ENCODE measurements at regions not wholly inside any gene's neighbourhood (a gene's known extent, or its start where the extent isn't known, plus 50 kb on each side); places are given as distances from the start of the nearest gene placed in this dataset.

GRCh38 chr1:234920136-234920842 lies 208.3 kb downstream of the TOMM20 start:
- Histone ChIP-seq H3K4me1 (ENCODE audit: control insufficient read depth, insufficient read depth, low read length) (peaks cover 33% of the 10 kb centered on the region), H3K36me3 (ENCODE audit: control insufficient read depth, insufficient read depth, low read length) (no peaks in the 10 kb centered on the region), H3K9me3 (ENCODE audit: control insufficient read depth, insufficient read depth, low read depth, low read length) (peaks cover 6% of the 10 kb centered on the region; the same call in 1 of the 2 replicates), H3K27me3 (ENCODE audit: control insufficient read depth, insufficient read depth, low read length) (no peaks in the 10 kb centered on the region), H3K4me3 (ENCODE audit: low read depth in 2 of 2, low read length in 2 of 2) (no peak overlapping the region), H3K27ac (ENCODE audit: low read length) (peak overlapping the region; percentile 81)
- ChIA-PET POLR2A (interaction anchor here (0.5 kb wide), 1 partner anchor 335 kb away, joined by 9 read pairs; no protein-coding TSS in a partner anchor), CTCF (interaction anchor here (0.6 kb wide), 1 partner anchor 148 kb away, joined by 4 read pairs; no protein-coding TSS in a partner anchor)
- intact Hi-C loops (cut with micrococcal nuclease; ENCODE audit: unreplicated experiment) (no loop called here), in situ Hi-C loops (cut with HindIII; ENCODE audit: low pct_unique_long_range_greater_than_20kb, low sequenced_read_pairs) (no loop called here)
- ATAC-seq (no peak), DNase-seq (ENCODE audit: low read depth, low spot score) (no peak)
- TF ChIP-seq SIN3A (IDR thresholded peaks at IDR 0.05; ENCODE audit: borderline replicate concordance, insufficient read depth, low read depth, low read length) (no peak), REST (IDR thresholded peaks at IDR 0.05; ENCODE audit: insufficient read depth in 1 of 2, low read depth in 2 of 2, low read length in 1 of 2) (no peak), CTCF (IDR thresholded peaks at IDR 0.05) (no peak), POLR2AphosphoS5 (IDR thresholded peaks at IDR 0.05; ENCODE audit: low read depth, low read length) (no peak), TCF7L2 (IDR thresholded peaks at IDR 0.05; ENCODE audit: low read depth, low read length) (no peak)
- BruUV-seq (replicated peaks), result no TSS peak

GRCh38 chr1:234918961-234919761 lies 209.5 kb downstream of the TOMM20 start:
- ATAC-seq, result peak; percentile 33
- Histone ChIP-seq H3K36me3 (ENCODE audit: control insufficient read depth, insufficient read depth, low read length) (no peaks in the 10 kb centered on the region), H3K27me3 (ENCODE audit: control insufficient read depth, insufficient read depth, low read length) (no peaks in the 10 kb centered on the region), H3K4me3 (ENCODE audit: low read depth in 2 of 2, low read length in 2 of 2) (no peak overlapping the region), H3K4me1 (ENCODE audit: control insufficient read depth, insufficient read depth, low read length) (peaks cover 30% of the 10 kb centered on the region), H3K27ac (ENCODE audit: low read length) (peak overlapping the region; percentile 81), H3K9me3 (ENCODE audit: control insufficient read depth, insufficient read depth, low read depth, low read length) (peaks cover 5% of the 10 kb centered on the region; the same call in 1 of the 2 replicates)
- in situ Hi-C loops (cut with HindIII; ENCODE audit: low pct_unique_long_range_greater_than_20kb, low sequenced_read_pairs), result no loop called here
- TF ChIP-seq SIN3A (IDR thresholded peaks at IDR 0.05; ENCODE audit: borderline replicate concordance, insufficient read depth, low read depth, low read length), result no peak
- no TSS peak for BruUV-seq (replicated peaks)
- POLR2A ChIA-PET, result interaction anchor here (0.6 kb wide), 1 partner anchor 17 kb away, joined by 12 read pairs; no protein-coding TSS in a partner anchor
- no peak for DNase-seq (ENCODE audit: low read depth, low spot score)
- intact Hi-C loops (cut with micrococcal nuclease; ENCODE audit: unreplicated experiment), result no loop called here
- CTCF ChIA-PET, result interaction anchor here (0.6 kb wide), 1 partner anchor 147 kb away, joined by 4 read pairs; no protein-coding TSS in a partner anchor

Data from Panc1 (cell line).